ENCODE measurements at regions not wholly inside any gene's neighbourhood (a gene's known extent, or its start where the extent isn't known, plus 50 kb on each side); places are given as distances from the start of the nearest gene placed in this dataset.

GRCh38 chr15:66615846-66616245 lies 50.0 kb upstream of the LCTL start:
- Histone ChIP-seq H3K4me1 (ENCODE audit: control insufficient read depth, insufficient read depth, low read length) (peaks cover 3% of the 10 kb centered on the region), H3K27ac (ENCODE audit: low read length) (no peak overlapping the region)
- no CpG with 5 or more reads among the region's 1 CpG for WGBS (ENCODE audit: insufficient coverage, low lambda C conversion rate)

GRCh38 chr15:66617137-66618090 lies 51.6 kb upstream of the LCTL start:
- Histone ChIP-seq H3K27ac (ENCODE audit: low read length) (peak overlapping the region; percentile 20), H3K9me3 (ENCODE audit: control insufficient read depth, low read depth, low read length) (no peaks in the 10 kb centered on the region), H3K27me3 (ENCODE audit: control insufficient read depth, insufficient read depth, low read length) (no peaks in the 10 kb centered on the region), H3K4me1 (ENCODE audit: control insufficient read depth, insufficient read depth, low read length) (peaks cover 14% of the 10 kb centered on the region), H3K36me3 (ENCODE audit: control insufficient read depth, insufficient read depth, low read length) (no peaks in the 10 kb centered on the region), H3K4me3 (ENCODE audit: low read length) (no peak overlapping the region)
- DNase-seq = peak in 1 of 2 donors; percentile 46
- WGBS (ENCODE audit: insufficient coverage, low lambda C conversion rate) = no CpG with 5 or more reads among the region's 15 CpGs

More at GRCh38 chr15:66615846-66616245, 50.0 kb upstream of the LCTL start:
- Histone ChIP-seq H3K36me3 (ENCODE audit: control insufficient read depth, insufficient read depth, low read length) (no peaks in the 10 kb centered on the region), H3K4me3 (ENCODE audit: low read length) (no peak overlapping the region), H3K27me3 (ENCODE audit: control insufficient read depth, insufficient read depth, low read length) (no peaks in the 10 kb centered on the region), H3K9me3 (ENCODE audit: control insufficient read depth, low read depth, low read length) (no peaks in the 10 kb centered on the region)
- DNase-seq = no peak

DNA sequence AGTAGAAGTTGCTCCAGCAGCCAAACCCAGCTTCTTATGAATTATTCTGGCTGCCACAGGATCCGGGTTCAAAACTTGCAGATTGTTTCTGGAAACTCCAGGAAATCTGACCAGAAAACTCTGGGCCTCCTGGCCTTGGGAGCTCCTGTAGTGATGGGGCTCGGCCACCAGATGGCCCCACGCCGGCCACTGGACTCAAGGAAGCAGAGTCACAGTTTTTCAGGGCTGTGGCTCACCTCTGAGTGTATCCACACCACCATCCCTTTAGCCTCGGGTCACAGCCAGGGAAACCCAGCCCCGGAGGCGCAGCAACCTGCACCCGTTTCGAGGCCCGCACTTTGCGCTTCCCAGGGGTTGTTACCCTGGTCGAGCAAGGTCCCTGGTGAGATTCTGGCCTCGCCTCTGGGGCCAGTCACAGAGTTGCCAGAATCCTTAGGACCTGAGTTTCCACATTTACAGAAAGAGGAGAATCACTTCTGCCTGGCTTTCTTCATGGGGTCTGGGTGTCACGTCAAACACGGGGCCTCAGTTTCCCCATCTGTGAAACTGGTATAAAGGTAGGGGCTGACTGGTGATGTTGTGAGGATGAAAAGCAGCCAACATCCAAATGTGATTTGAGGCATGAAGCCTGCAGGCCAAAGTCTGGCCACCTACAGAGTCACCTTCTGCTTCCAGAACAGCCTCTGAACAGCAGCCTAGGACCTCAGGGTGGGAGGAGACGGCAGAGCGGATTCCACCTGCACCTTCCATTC lies 53.5 kb upstream of the LCTL start:
- Histone ChIP-seq H3K4me1 (ENCODE audit: control insufficient read depth, insufficient read depth, low read length) (peaks cover 18% of the 10 kb centered on the region), H3K27me3 (ENCODE audit: control insufficient read depth, insufficient read depth, low read length) (no peaks in the 10 kb centered on the region), H3K27ac (ENCODE audit: low read length) (no peak overlapping the region), H3K9me3 (ENCODE audit: control insufficient read depth, low read depth, low read length) (no peaks in the 10 kb centered on the region), H3K36me3 (ENCODE audit: control insufficient read depth, insufficient read depth, low read length) (no peaks in the 10 kb centered on the region), H3K4me3 (ENCODE audit: low read length) (no peak overlapping the region)
- peak; percentile 53 to 67 for DNase-seq
- WGBS (ENCODE audit: insufficient coverage, low lambda C conversion rate) = 100% methylated on average over 1 of the region's 17 CpGs

DNA sequence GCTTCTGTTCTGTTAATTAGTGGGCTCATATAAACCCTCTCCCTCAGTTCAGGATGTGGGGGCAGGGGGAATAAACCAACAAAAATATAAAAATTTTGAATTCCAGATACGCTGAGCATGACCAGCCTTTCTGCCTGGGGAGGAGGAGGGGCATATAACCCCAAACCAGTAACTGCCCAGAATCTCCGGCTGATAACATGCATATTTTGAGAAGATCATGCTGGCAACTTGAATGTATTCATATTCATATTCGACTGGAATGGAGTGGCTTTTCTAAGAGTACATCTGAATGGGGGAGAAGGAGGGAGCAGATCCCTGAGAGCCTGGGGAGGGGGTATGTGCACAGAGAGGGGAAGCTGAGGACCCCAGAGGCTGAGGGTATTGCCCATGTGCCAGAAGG lies 54.5 kb upstream of the LCTL start:
- Histone ChIP-seq H3K4me3 (ENCODE audit: low read length) (no peak overlapping the region), H3K9me3 (ENCODE audit: control insufficient read depth, low read depth, low read length) (no peaks in the 10 kb centered on the region), H3K36me3 (ENCODE audit: control insufficient read depth, insufficient read depth, low read length) (no peaks in the 10 kb centered on the region), H3K27ac (ENCODE audit: low read length) (no peak overlapping the region), H3K4me1 (ENCODE audit: control insufficient read depth, insufficient read depth, low read length) (peaks cover 18% of the 10 kb centered on the region), H3K27me3 (ENCODE audit: control insufficient read depth, insufficient read depth, low read length) (no peaks in the 10 kb centered on the region)
- no peak for DNase-seq
- WGBS (ENCODE audit: insufficient coverage, low lambda C conversion rate) = no CpG with 5 or more reads among the region's 3 CpGs

GRCh38 chr15:66620744-66621344 lies 55.0 kb upstream of the LCTL start:
- no peak for DNase-seq
- H3K4me3 ChIP-seq (ENCODE audit: low read length) = no peak overlapping the region
- no peaks in the 10 kb centered on the region for H3K9me3 ChIP-seq (ENCODE audit: control insufficient read depth, low read depth, low read length)
- H3K27ac ChIP-seq (ENCODE audit: low read length) = no peak overlapping the region
- H3K27me3 ChIP-seq (ENCODE audit: control insufficient read depth, insufficient read depth, low read length) = no peaks in the 10 kb centered on the region
- WGBS (ENCODE audit: insufficient coverage, low lambda C conversion rate) = no CpG with 5 or more reads among the region's 6 CpGs
- no peaks in the 10 kb centered on the region for H3K36me3 ChIP-seq (ENCODE audit: control insufficient read depth, insufficient read depth, low read length)
- peaks cover 18% of the 10 kb centered on the region for H3K4me1 ChIP-seq (ENCODE audit: control insufficient read depth, insufficient read depth, low read length)

DNA sequence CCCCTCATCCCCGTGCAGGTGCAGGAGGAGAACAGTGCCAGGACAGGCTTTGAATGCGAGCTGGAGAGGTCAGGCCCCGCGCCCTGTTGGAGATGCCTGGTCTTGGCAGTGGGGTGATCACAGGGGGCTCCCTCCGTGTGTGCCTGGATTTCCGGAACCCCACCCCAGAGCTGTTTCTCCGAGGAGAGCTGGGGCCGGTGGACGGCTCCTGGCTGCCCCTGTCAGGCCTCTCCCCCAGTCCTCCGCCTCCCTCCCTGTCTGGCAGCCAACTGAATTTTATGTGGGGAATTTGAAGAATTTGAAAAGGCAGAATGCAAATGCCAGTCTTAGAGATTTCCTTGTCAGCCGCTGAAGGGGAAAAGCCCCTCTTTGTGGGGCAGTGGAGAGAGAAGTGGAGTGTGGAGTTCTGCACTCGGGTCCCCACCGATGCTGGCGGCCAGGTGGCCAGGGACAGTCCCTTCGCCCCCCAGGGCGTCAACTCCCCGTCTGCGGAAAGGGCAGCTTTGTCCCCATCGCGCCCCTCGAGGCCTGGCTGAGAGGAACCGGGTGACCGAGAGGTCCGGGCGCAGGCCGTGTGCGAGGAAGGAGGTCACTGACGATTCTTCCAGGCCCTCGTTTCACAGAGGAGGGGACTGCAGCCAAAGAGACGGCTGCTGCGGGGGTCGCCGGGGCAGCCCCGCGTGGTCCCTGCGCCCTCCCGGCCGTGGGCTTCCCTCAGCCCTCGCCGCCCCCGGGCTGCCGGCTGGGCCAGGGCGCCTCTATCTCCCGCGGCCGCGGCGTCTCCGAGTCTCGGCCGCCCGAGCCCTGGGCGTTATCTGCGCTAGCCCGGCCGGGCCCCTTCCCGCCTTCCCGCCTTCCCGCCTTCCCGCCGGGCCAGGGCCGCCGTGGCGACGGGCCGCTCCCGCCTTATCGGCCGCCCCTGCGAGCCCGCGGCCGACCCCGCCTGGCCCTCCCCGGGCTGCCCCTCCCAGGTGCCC lies 56.0 kb upstream of the LCTL start:
- peaks cover 18% of the 10 kb centered on the region for H3K4me1 ChIP-seq (ENCODE audit: control insufficient read depth, insufficient read depth, low read length)
- no peaks in the 10 kb centered on the region for H3K27me3 ChIP-seq (ENCODE audit: control insufficient read depth, insufficient read depth, low read length)
- no peak overlapping the region for H3K27ac ChIP-seq (ENCODE audit: low read length)
- WGBS (ENCODE audit: insufficient coverage, low lambda C conversion rate) = no CpG with 5 or more reads among the region's 75 CpGs
- no peak overlapping the region for H3K4me3 ChIP-seq (ENCODE audit: low read length)
- no peaks in the 10 kb centered on the region for H3K36me3 ChIP-seq (ENCODE audit: control insufficient read depth, insufficient read depth, low read length)
- H3K9me3 ChIP-seq (ENCODE audit: control insufficient read depth, low read depth, low read length) = no peaks in the 10 kb centered on the region
- DNase-seq = peak in 1 of 2 donors; percentile 40

GRCh38 chr15:66622591-66623022 lies 56.8 kb upstream of the LCTL start:
- 29% methylated on average over 1 of the region's 5 CpGs for WGBS (ENCODE audit: insufficient coverage, low lambda C conversion rate)
- Histone ChIP-seq H3K4me3 (ENCODE audit: low read length) (no peak overlapping the region), H3K27ac (ENCODE audit: low read length) (peak overlapping the region; percentile 32), H3K36me3 (ENCODE audit: control insufficient read depth, insufficient read depth, low read length) (no peaks in the 10 kb centered on the region), H3K9me3 (ENCODE audit: control insufficient read depth, low read depth, low read length) (no peaks in the 10 kb centered on the region), H3K27me3 (ENCODE audit: control insufficient read depth, insufficient read depth, low read length) (no peaks in the 10 kb centered on the region), H3K4me1 (ENCODE audit: control insufficient read depth, insufficient read depth, low read length) (peaks cover 18% of the 10 kb centered on the region)
- DNase-seq = peak in 1 of 2 donors; percentile 63

- Histone ChIP-seq H3K36me3 (ENCODE audit: control insufficient read depth, insufficient read depth, low read length) (no peaks in the 10 kb centered on the region), H3K27me3 (ENCODE audit: control insufficient read depth, insufficient read depth, low read length) (no peaks in the 10 kb centered on the region), H3K9me3 (ENCODE audit: control insufficient read depth, low read depth, low read length) (no peaks in the 10 kb centered on the region), H3K27ac (ENCODE audit: low read length) (no peak overlapping the region), H3K4me1 (ENCODE audit: control insufficient read depth, insufficient read depth, low read length) (peaks cover 18% of the 10 kb centered on the region), H3K4me3 (ENCODE audit: low read length) (no peak overlapping the region)
- no peak for DNase-seq
- no CpG with 5 or more reads among the region's 6 CpGs for WGBS (ENCODE audit: insufficient coverage, low lambda C conversion rate)
These were observed 58.1 kb upstream of the LCTL start for GRCh38 chr15:66623801-66624453.

GRCh38 chr15:66625531-66625930 lies 59.7 kb upstream of the LCTL start:
- Histone ChIP-seq H3K9me3 (ENCODE audit: control insufficient read depth, low read depth, low read length) (no peaks in the 10 kb centered on the region), H3K27ac (ENCODE audit: low read length) (no peak overlapping the region), H3K4me1 (ENCODE audit: control insufficient read depth, insufficient read depth, low read length) (peaks cover 19% of the 10 kb centered on the region), H3K27me3 (ENCODE audit: control insufficient read depth, insufficient read depth, low read length) (no peaks in the 10 kb centered on the region), H3K4me3 (ENCODE audit: low read length) (no peak overlapping the region), H3K36me3 (ENCODE audit: control insufficient read depth, insufficient read depth, low read length) (no peaks in the 10 kb centered on the region)
- no peak for DNase-seq
- WGBS (ENCODE audit: insufficient coverage, low lambda C conversion rate) = no CpG with 5 or more reads among the region's 1 CpG

Measured in large intestine (tissue), 3 donors.